Activated CD8-positive, alpha-beta T cell treated with anti-CD3 and anti-CD28 coated beads, Interleukin-2, amount 10 ng/mL, durations not matched to agents 7 days and 5 days (primary cell): ENCODE measurements at regions not wholly inside any gene's neighbourhood (a gene's known extent, or its start where the extent isn't known, plus 50 kb on each side); places are given as distances from the start of the nearest gene placed in this dataset.

Experiments used
- ATAC-seq: fragments of 150-1000 bp; cut with Tn5 transposase; one replicate; pipeline ENCODE4 v1.10.0; 2021; ENCODE audit warnings: moderate library complexity
- CTCF ChIA-PET: fragments of 350-600 bp; sonication (Branson Sonifier 250); formaldehyde crosslinking; loops from one replicate; lab custom pipeline; 2021; ENCODE audit warnings: antibody characterized with exemption; lab: Charles Lee
- POLR2A ChIA-PET: fragments of 350-600 bp; sonication (Branson Sonifier 250); formaldehyde crosslinking; loops from one replicate; lab custom pipeline; 2021; ENCODE audit warnings: antibody characterized with exemption; lab: Charles Lee
- DNase-seq: peaks from one replicate; pipeline ENCODE4 v3.0.0-alpha.2; 2020
- H3K27ac Mint-ChIP-seq: one replicate; pipeline ENCODE4 v1.8.0; 2021; ENCODE audit warnings: mild to moderate bottlenecking, mixed read lengths
- H3K27me3 Mint-ChIP-seq: one replicate; pipeline ENCODE4 v1.8.0; 2021; ENCODE audit warnings: low read depth, mixed read lengths
- H3K36me3 Mint-ChIP-seq: one replicate; pipeline ENCODE4 v1.8.0; 2021; ENCODE audit warnings: low read depth, mixed read lengths
- H3K4me1 Mint-ChIP-seq: one replicate; pipeline ENCODE4 v1.8.0; 2021; ENCODE audit warnings: low read depth, mixed read lengths
- H3K4me3 Mint-ChIP-seq: one replicate; pipeline ENCODE4 v1.8.0; 2021; ENCODE audit warnings: mild to moderate bottlenecking, mixed read lengths
- H3K9me3 Mint-ChIP-seq: one replicate; pipeline ENCODE4 v1.8.0; 2022; ENCODE audit warnings: mixed read lengths; ENCODE audit not compliant: insufficient read depth

DNA sequence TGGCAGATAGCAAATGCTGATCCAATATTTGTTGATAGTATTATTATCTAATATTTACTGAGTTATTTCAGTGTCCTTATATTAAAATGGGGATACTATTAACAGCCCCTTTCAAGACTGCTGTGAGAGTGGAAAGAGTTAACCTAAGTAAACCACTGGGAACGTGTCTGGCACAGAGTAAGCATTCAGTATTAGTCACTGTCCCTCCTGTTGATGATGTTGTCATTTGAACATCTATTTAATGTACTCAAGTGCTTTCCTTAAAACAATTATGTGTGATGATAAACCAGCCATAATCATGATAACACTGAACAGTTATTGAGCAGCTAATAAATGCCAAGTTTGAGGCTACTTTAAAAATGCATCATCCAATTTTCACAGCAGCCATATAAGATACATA lies 135.7 kb upstream of the XYLT1 start:
- ChIA-PET CTCF (interaction anchor here (1.4 kb wide), 1 partner anchor 28 kb away, joined by 5 read pairs; no protein-coding TSS in a partner anchor), POLR2A (no interaction called here)
- DNase-seq = no peak
- no peak overlapping the region for H3K27ac Mint-ChIP-seq
- H3K9me3 Mint-ChIP-seq = no peaks in the 10 kb centered on the region
- peaks cover 4% of the 10 kb centered on the region for H3K27me3 Mint-ChIP-seq
- peaks cover 17% of the 10 kb centered on the region for H3K4me1 Mint-ChIP-seq
- ATAC-seq = no peak
- H3K36me3 Mint-ChIP-seq = no peaks in the 10 kb centered on the region
- no peak overlapping the region for H3K4me3 Mint-ChIP-seq

DNA sequence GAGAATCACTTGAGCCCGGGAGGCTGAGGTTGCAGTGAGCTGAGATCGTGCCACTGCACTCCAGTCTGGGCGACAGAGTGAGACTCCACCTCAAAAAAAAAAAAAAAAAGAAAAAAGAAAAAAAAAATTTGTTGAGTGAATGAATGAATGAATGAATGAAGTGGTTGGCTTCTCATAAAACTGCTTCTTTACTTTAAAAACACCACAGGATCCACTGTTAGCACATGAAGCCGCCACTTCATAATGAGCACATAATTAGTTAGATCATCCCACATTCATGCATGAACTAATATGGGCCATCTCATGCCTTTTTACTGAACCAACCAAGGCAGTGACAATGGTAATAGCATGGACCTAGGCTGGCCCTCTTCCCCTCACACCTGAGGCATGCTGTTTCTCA lies 135.0 kb upstream of the XYLT1 start:
- Mint-ChIP-seq H3K4me3 (no peak overlapping the region), H3K36me3 (no peaks in the 10 kb centered on the region), H3K4me1 (peaks cover 17% of the 10 kb centered on the region), H3K27me3 (peaks cover 4% of the 10 kb centered on the region), H3K27ac (no peak overlapping the region), H3K9me3 (no peaks in the 10 kb centered on the region)
- no peak for ATAC-seq
- DNase-seq = no peak
- POLR2A ChIA-PET = no interaction called here
- CTCF ChIA-PET = no interaction called here

DNA sequence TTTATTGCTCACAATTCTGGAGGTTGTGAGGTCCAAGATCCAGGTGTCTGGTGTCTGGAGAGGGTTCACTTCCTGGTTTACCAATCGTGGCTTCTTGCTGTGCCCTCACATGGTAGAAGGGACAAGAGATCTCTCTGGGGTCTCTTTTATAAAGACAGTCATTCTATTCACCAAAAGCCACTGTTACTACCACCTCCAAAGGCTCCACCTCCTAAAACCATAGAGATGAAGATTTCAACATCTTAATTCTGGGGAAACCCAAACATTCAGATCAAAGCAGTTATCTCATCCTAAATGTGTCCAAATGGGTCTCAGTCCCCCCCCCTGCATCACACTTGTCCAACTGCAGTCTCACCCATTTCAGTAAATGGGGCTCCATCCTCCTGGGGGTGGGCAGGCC lies 132.9 kb upstream of the XYLT1 start:
- Mint-ChIP-seq H3K36me3 (no peaks in the 10 kb centered on the region), H3K9me3 (peaks cover 5% of the 10 kb centered on the region), H3K4me1 (peaks cover 17% of the 10 kb centered on the region), H3K27me3 (peaks cover 4% of the 10 kb centered on the region), H3K4me3 (no peak overlapping the region), H3K27ac (no peak overlapping the region)
- DNase-seq = no peak
- POLR2A ChIA-PET = no interaction called here
- no peak for ATAC-seq
- CTCF ChIA-PET = interaction anchor here (2.0 kb wide), 1 partner anchor 24 kb away, joined by 7 read pairs; no protein-coding TSS in a partner anchor

DNA sequence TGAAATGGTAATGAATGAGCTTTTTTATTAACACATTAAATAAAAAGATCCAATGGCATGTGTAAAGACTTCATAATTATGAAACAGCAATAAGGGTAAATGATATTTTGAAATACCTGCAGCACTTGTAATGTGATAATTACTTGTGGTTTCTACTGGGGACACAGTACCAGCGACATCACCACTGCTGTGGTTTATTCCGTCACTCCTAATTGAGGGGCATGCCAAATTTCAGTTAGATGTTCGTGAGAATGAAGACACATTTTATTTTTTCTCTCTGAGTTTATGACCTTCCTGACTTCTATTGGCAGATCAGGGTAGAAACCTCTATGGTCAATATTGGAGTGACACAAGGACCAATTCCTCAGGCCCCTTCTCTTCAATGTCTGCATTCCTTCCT lies 131.9 kb upstream of the XYLT1 start:
- peaks cover 14% of the 10 kb centered on the region for H3K9me3 Mint-ChIP-seq
- POLR2A ChIA-PET = no interaction called here
- peaks cover 4% of the 10 kb centered on the region for H3K27me3 Mint-ChIP-seq
- DNase-seq (no peak), ATAC-seq (no peak)
- no peak overlapping the region for H3K27ac Mint-ChIP-seq
- H3K4me1 Mint-ChIP-seq = peaks cover 13% of the 10 kb centered on the region
- H3K4me3 Mint-ChIP-seq = no peak overlapping the region
- no peaks in the 10 kb centered on the region for H3K36me3 Mint-ChIP-seq
- CTCF ChIA-PET = interaction anchor here (2.0 kb wide), 1 partner anchor 23 kb away, joined by 7 read pairs; no protein-coding TSS in a partner anchor

- CTCF ChIA-PET = no interaction called here
- no peaks in the 10 kb centered on the region for H3K4me1 Mint-ChIP-seq
- no peaks in the 10 kb centered on the region for H3K36me3 Mint-ChIP-seq
- H3K4me3 Mint-ChIP-seq = no peak overlapping the region
- no peak overlapping the region for H3K27ac Mint-ChIP-seq
- POLR2A ChIA-PET = no interaction called here
- ATAC-seq (no peak), DNase-seq (no peak)
- peaks cover 7% of the 10 kb centered on the region for H3K27me3 Mint-ChIP-seq
- peaks cover 21% of the 10 kb centered on the region for H3K9me3 Mint-ChIP-seq
Measured at GRCh38 chr16:17598968-17599367, 128.2 kb upstream of the XYLT1 start.

- peaks cover 10% of the 10 kb centered on the region for H3K4me1 Mint-ChIP-seq
- H3K9me3 Mint-ChIP-seq = peaks cover 3% of the 10 kb centered on the region
- no peaks in the 10 kb centered on the region for H3K36me3 Mint-ChIP-seq
- H3K27ac Mint-ChIP-seq = peak overlapping the region; percentile 71
- ChIA-PET POLR2A (no interaction called here), CTCF (no interaction called here)
- peaks cover 14% of the 10 kb centered on the region for H3K27me3 Mint-ChIP-seq
- H3K4me3 Mint-ChIP-seq = no peak overlapping the region
- DNase-seq (no peak), ATAC-seq (peak; percentile 24)
Measured at GRCh38 chr16:17591655-17592405, 121.1 kb upstream of the XYLT1 start.

DNA sequence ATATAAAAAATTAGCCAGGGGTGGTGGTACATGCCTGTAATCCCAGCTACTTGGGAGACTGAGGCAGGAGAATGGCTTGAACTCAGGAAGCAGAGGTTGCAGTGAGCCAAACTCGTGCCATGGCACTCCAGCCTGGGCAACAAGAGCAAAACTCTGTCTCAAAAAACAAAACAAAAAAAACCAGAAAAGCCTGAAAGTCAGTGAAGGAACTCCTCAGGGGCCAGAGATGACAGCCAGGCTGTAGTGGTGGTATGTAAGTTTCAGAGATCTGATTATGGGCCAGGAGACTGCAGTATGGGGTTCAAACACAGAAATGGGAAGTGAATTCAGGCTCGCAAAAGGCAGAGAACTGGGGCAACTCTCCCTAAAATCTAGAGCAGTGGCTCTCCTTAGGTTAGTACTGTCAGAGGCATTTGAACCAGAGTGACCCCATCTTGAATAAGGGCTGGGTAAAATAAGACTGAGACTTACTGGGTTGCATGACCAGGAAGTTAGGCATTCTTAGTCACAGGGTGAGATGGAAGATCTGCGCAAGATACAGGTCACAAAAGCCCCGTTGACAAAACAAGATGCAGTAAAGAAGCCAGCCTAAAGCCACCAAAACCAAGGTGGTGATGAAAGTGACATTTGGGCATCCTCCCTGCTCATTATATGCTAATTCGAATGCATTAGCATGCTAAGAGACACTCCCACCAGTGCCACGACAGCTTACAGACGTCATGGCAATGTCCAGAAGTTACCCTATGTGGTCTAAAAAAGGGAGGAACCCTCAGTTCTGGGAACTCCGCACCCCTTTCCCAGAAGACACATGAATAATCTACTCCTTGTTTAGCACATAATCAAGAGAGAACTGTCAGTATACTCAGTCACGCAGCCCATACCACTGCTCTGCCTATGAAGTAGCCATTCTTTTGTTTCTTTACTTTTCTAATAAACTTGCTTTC lies 120.2 kb upstream of the XYLT1 start:
- ChIA-PET POLR2A (no interaction called here), CTCF (interaction anchor here (3.7 kb wide), 1 partner anchor 12 kb away, joined by 24 read pairs; no protein-coding TSS in a partner anchor)
- DNase-seq (peak; percentile 61), ATAC-seq (peak; percentile 76)
- H3K4me1 Mint-ChIP-seq = peaks cover 10% of the 10 kb centered on the region
- H3K9me3 Mint-ChIP-seq = peaks cover 3% of the 10 kb centered on the region
- H3K27ac Mint-ChIP-seq = peak overlapping the region; percentile 71
- H3K4me3 Mint-ChIP-seq = no peak overlapping the region
- H3K27me3 Mint-ChIP-seq = peaks cover 10% of the 10 kb centered on the region
- H3K36me3 Mint-ChIP-seq = no peaks in the 10 kb centered on the region

DNA sequence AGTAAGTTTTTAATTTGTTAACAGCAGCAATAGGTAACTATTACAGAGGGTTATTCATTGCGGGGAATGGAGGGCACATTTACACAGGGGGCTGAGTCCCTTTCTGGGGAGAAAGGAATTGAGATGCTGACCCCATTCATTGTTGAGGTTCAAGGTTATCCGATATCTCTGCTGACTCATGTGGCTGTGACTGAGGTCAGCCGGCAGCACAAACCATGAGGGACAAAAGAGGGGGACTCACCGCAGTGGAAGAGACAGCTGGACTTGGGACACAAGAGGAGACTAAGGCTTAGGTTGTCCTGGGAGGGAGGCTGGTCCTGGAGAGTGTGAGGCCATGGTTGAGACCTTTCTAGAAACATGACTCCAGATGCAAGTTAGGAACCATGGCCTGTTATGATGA lies 119.1 kb upstream of the XYLT1 start:
- CTCF ChIA-PET = interaction anchor here (3.7 kb wide), 1 partner anchor 11 kb away, joined by 24 read pairs; no protein-coding TSS in a partner anchor
- H3K27ac Mint-ChIP-seq = no peak overlapping the region
- peaks cover 10% of the 10 kb centered on the region for H3K4me1 Mint-ChIP-seq
- no peak for DNase-seq
- no peak overlapping the region for H3K4me3 Mint-ChIP-seq
- no peaks in the 10 kb centered on the region for H3K36me3 Mint-ChIP-seq
- peaks cover 3% of the 10 kb centered on the region for H3K9me3 Mint-ChIP-seq
- ATAC-seq = no peak
- POLR2A ChIA-PET = no interaction called here
- peaks cover 10% of the 10 kb centered on the region for H3K27me3 Mint-ChIP-seq

DNA sequence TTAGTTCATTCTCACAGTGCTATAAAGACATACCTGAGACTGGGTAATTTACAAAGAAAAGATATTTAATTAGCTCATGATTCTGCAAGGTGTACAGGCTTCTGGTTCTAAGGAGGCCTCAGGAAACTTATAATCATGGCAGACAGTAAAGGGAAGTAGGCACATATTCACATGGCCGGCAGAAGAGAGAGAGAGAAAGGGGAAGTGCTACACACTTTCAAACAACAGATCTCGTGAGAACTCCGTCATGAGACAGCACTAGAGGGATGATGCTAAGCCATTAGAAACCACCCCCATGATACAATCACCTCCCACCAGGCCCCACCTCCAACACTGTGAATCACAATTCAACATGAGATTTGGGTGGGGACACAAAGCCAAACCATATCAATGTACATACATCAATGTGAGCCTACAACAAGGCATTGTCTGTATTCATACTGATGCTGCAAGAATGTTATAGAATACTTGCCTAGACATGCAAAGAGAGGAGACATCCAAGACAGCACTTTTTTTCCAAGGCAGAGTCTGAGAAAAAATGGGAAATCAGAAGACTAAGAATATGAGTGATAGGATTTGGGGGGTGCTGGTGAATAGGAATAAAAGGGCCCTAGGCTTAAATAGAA lies 114.8 kb upstream of the XYLT1 start:
- Mint-ChIP-seq H3K27me3 (peaks cover 16% of the 10 kb centered on the region), H3K4me1 (peaks cover 2% of the 10 kb centered on the region), H3K27ac (no peak overlapping the region), H3K9me3 (peaks cover 6% of the 10 kb centered on the region), H3K4me3 (no peak overlapping the region), H3K36me3 (no peaks in the 10 kb centered on the region)
- ChIA-PET POLR2A (no interaction called here), CTCF (interaction anchor here (0.8 kb wide), 1 partner anchor 10 kb away, joined by 3 read pairs; no protein-coding TSS in a partner anchor)
- ATAC-seq (no peak), DNase-seq (no peak)

- POLR2A ChIA-PET = no interaction called here
- H3K27me3 Mint-ChIP-seq = peaks cover 19% of the 10 kb centered on the region
Measured at GRCh38 chr16:17578981-17579874, 108.5 kb upstream of the XYLT1 start.

DNA sequence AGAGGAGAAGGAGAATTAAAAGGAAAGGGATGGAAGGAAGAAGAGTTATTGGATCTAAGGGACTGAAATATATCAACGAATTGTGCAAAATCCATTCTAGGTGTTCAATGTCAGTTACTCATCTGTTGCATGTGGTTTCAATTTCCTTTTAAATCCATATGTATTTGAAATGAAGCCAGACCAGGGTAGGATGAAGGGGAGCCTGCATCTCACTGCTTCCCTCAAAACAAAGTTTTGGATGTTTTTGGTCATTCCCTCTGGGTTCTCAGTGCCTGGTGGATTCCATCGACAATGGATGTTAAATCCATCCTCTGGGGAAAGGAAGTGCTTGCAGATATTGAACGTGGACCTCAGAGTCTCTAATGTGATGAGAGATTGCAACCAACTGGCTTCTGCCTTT lies 103.5 kb upstream of the XYLT1 start:
- POLR2A ChIA-PET = no interaction called here
- peaks cover 2% of the 10 kb centered on the region for H3K4me1 Mint-ChIP-seq

More at GRCh38 chr16:17578981-17579874, 108.5 kb upstream of the XYLT1 start:
- peak; percentile 85 for ATAC-seq
- Mint-ChIP-seq H3K4me3 (no peak overlapping the region), H3K36me3 (no peaks in the 10 kb centered on the region), H3K4me1 (peaks cover 4% of the 10 kb centered on the region), H3K9me3 (peaks cover 6% of the 10 kb centered on the region), H3K27ac (no peak overlapping the region)
- DNase-seq = peak; percentile 76
- CTCF ChIA-PET = interaction anchor here (0.6 to 4.2 kb wide), 32 partner anchors 9 to 986 kb away, joined by 3 to 31 read pairs (median 4); no protein-coding TSS in a partner anchor

More for the DNA sequence above, 103.5 kb upstream of the XYLT1 start:
- DNase-seq (no peak), ATAC-seq (no peak)
- CTCF ChIA-PET = no interaction called here
- no peak overlapping the region for H3K27ac Mint-ChIP-seq
- no peak overlapping the region for H3K4me3 Mint-ChIP-seq
- no peaks in the 10 kb centered on the region for H3K9me3 Mint-ChIP-seq
- H3K36me3 Mint-ChIP-seq = no peaks in the 10 kb centered on the region
- H3K27me3 Mint-ChIP-seq = peaks cover 6% of the 10 kb centered on the region
